ENCODE measurements at regions not wholly inside any gene's neighbourhood (a gene's known extent, or its start where the extent isn't known, plus 50 kb on each side); places are given as distances from the start of the nearest gene placed in this dataset.
"Not testable (repeated sequence)": the region's sequence is repeated elsewhere in the genome, so short reads cannot be mapped to it uniquely, and the experiment has no call there.

DNA sequence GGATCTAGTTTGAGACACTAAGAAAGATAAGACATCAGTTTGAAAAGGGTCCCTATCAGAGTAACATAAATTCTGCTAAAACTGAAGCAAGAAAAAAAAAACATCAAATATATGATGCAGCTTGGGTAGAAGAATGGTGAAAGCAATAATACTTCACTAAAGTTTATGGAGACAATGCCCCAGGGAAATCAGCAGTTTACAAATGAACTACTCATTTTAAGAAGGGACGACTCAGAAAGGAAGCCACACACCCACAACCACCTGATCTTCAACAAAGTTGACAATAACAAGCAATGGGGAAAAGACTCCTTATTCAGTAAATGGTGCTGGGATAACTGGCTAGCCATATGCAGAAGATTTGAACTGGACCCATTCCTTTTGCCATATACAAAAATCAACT, 143.5 kb downstream of the TPBG start:
- Histone ChIP-seq H3K9me3 (no peaks in the 10 kb centered on the region), H3K4me1 (no peaks in the 10 kb centered on the region), H3K27ac (no peak overlapping the region), H3K27me3 (no peaks in the 10 kb centered on the region), H3K4me3 (no peak overlapping the region), H3K36me3 (no peaks in the 10 kb centered on the region)
- DNase-seq (no peak), ATAC-seq (no peak)
- TF ChIP-seq, protein P1, sequence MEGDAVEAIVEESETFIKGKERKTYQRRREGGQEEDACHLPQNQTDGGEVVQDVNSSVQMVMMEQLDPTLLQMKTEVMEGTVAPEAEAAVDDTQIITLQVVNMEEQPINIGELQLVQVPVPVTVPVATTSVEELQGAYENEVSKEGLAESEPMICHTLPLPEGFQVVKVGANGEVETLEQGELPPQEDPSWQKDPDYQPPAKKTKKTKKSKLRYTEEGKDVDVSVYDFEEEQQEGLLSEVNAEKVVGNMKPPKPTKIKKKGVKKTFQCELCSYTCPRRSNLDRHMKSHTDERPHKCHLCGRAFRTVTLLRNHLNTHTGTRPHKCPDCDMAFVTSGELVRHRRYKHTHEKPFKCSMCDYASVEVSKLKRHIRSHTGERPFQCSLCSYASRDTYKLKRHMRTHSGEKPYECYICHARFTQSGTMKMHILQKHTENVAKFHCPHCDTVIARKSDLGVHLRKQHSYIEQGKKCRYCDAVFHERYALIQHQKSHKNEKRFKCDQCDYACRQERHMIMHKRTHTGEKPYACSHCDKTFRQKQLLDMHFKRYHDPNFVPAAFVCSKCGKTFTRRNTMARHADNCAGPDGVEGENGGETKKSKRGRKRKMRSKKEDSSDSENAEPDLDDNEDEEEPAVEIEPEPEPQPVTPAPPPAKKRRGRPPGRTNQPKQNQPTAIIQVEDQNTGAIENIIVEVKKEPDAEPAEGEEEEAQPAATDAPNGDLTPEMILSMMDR (IDR thresholded peaks at IDR 0.05): no peak
- no peak for TF ChIP-seq POLR2A (IDR thresholded peaks at IDR 0.05)
- intact Hi-C loops (cut with DNase I): no loop called here
- WGBS, 4 donors: 24 to 66% (median 51%) methylated on average over 1 of the region's 1 CpG

DNA sequence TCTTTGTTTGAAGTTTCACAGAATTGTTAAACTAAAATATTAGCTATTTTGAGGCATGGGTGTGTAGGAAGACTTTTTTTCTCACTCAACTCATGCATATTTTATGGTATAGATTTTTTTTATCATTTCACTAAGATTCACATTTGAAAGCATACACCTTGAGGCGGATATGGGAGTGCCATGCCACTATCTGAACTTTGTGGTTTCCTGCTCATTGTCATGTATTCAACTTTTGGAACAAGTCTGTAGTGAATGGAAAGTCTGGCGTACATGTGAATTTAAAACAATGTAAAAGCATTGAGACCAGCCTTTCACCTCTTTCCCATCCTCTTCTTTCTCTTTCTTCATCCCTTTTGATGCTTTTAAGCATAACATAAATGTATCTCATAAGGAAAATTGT, 147.9 kb downstream of the TPBG start:
- H3K27me3 ChIP-seq: no peaks in the 10 kb centered on the region
- H3K27ac ChIP-seq: no peak overlapping the region
- 66 to 81% (median 79%) methylated on average over 2 of the region's 2 CpGs for WGBS, 4 donors
- H3K9me3 ChIP-seq: peaks cover 0 to 23% (median 5%) of the 10 kb centered on the region in 12 donors
- intact Hi-C loops (cut with DNase I): no loop called here
- H3K4me3 ChIP-seq: no peak overlapping the region
- H3K36me3 ChIP-seq: no peaks in the 10 kb centered on the region
- TF ChIP-seq POLR2A (IDR thresholded peaks at IDR 0.05): no peak
- TF ChIP-seq, protein P1 (IDR thresholded peaks at IDR 0.05): no peak
- ATAC-seq (no peak), DNase-seq (no peak)
- no peaks in the 10 kb centered on the region for H3K4me1 ChIP-seq

DNA sequence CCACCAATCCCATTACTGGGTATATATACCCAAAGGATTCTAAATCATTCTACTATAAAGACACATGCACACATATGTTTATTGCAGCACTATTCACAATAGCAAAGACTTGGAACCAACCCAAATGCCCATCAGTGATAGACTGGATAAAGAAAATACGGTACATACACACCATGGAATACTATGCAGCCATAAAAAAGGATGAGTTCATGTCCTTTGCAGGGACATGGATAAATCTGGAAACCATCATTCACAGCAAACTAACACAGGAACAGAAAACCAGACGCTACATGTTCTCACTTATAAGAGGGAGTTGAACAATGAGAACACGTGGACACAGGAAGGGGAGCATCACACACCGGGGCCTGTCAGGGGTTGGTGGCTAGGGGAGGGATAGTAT, 154.3 kb downstream of the TPBG start:
- ATAC-seq; H3K36me3 ChIP-seq; intact Hi-C loops (cut with DNase I); DNase-seq; H3K4me3 ChIP-seq; H3K27ac ChIP-seq; H3K4me1 ChIP-seq; H3K27me3 ChIP-seq: not testable (repeated sequence)
- WGBS, 4 donors: 75 to 87% (median 77%) methylated on average over 4 of the region's 4 CpGs
- H3K9me3 ChIP-seq: peaks cover 0 to 40% (median 10%) of the 10 kb centered on the region in 12 donors

DNA sequence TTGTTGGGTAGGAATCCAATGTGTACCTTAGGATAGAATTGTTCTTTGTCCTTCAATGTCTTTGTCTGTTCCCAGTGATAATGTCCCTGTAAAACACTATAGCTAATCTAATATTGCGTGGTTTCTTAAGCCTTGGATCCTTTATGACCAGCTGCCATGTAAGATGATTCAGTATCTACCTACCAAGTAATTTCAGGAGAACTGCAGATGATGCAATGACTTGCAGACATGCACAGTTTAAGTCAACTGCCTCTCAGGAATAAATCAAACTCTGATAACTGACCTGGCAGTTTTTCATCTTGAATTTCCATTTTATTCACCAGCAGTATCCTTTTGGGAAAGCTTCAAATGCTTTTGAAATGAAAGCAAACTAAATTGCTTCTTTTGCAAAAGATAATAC, 157.8 kb downstream of the TPBG start:
- Histone ChIP-seq H3K4me1 (no peaks in the 10 kb centered on the region), H3K9me3 (peaks cover 0 to 18% (median 7%) of the 10 kb centered on the region in 12 donors), H3K4me3 (no peak overlapping the region), H3K36me3 (no peaks in the 10 kb centered on the region), H3K27ac (no peak overlapping the region), H3K27me3 (peaks cover 0 to 3% (median 0%) of the 10 kb centered on the region in 9 donors)
- no peak for DNase-seq
- TF ChIP-seq POLR2A (IDR thresholded peaks at IDR 0.05): no peak
- TF ChIP-seq, protein P1 (IDR thresholded peaks at IDR 0.05): no peak
- intact Hi-C loops (cut with DNase I): no loop called here
- 64 to 71% (median 66%) methylated on average over 1 of the region's 1 CpG for WGBS, 4 donors
- ATAC-seq: no peak

DNA sequence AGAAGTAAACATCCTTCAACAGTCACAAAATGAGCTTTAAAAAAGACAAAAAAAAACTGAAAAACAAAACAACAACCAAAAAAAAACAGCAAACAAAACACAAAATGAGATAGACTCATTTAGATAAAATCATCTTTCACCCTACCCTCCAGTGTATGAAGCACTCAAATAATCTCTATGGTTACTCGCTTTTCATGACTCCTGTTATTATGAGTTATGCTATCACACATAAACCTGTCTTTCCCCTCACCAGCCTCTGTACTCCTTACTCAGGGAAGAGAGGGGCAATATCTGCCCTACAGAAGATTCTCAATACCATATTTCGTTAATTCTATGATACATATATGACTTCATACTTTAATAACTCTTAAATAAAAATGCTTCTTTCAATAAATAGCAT, 158.2 kb downstream of the TPBG start:
- ATAC-seq (no peak), DNase-seq (no peak)
- no peaks in the 10 kb centered on the region for H3K36me3 ChIP-seq
- H3K4me3 ChIP-seq: no peak overlapping the region
- peaks cover 0 to 3% (median 0%) of the 10 kb centered on the region in 9 donors for H3K27me3 ChIP-seq
- TF ChIP-seq, protein P1 (IDR thresholded peaks at IDR 0.05): no peak
- no peak for TF ChIP-seq POLR2A (IDR thresholded peaks at IDR 0.05)
- 73 to 76% (median 75%) methylated on average over 2 of the region's 2 CpGs for WGBS, 4 donors
- intact Hi-C loops (cut with DNase I): no loop called here
- H3K4me1 ChIP-seq: no peaks in the 10 kb centered on the region
- no peak overlapping the region for H3K27ac ChIP-seq
- H3K9me3 ChIP-seq: peaks cover 0 to 14% (median 2%) of the 10 kb centered on the region in 12 donors
